ENCODE measurements at regions not wholly inside any gene's neighbourhood (a gene's known extent, or its start where the extent isn't known, plus 50 kb on each side); places are given as distances from the start of the nearest gene placed in this dataset.
A peak's percentile ranks its signal among the peaks of the same experiment; 100 is the strongest.

DNA sequence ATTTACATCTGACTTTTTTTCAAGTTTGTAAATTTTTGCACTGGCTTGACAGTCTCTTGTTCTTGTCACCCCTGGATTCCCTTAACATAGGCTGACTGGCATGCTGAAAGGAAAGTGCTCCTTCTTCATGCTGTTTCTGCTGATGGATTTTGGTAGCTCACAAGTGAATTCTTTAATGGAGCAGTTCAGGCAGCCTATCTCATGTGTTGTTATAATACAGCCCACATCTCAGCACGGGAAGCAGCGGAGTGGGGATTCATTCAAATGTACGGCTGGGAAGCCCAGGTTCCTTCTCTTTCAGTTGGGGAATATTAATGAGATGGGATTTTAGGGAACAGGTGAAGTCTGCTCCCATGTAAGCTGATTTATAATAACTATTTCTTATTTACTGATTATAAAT lies 142.8 kb downstream of the CD8B2 start:
- no peak for DNase-seq (ENCODE audit: low spot score)

DNA sequence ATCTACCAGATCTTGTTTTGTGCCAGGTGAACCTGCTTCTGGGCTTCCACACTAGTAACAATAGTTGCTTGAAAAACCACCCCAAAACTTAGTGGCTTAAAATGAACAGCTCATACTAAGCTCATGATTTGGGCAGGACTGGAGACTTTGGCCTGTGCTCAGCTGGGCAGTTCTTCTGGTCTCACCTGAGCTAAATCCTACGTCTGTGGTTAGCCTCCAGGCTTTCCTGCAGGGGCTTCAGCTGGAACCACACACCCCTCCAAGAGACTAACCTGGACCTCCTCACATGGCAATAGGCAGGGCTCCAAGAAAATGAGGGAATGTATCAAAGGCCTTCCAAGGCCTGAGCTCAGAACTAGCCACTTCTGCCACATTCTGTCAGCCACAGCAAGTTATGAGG lies 144.1 kb downstream of the CD8B2 start:
- no peak for DNase-seq (ENCODE audit: low spot score)

DNA sequence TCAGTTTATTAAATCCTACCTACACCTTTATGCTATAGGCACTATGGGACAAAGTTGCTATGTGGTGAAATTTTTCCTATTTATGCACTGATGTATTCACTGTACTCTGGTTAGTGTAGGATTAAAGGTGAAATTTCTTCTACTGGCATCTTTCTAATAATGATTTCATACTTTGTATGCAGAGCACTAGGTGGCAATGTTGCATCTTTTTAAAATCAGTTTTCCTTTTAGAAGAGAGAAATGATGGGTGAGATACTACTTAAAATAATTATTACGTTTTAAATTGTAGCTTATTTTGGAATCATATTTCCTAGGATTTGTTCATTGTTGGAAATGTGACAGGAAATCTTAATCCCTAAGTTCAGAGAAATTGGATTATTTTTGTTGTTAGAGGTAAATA lies 150.9 kb downstream of the CD8B2 start:
- DNase-seq (ENCODE audit: low spot score), result peak; percentile 11

DNA sequence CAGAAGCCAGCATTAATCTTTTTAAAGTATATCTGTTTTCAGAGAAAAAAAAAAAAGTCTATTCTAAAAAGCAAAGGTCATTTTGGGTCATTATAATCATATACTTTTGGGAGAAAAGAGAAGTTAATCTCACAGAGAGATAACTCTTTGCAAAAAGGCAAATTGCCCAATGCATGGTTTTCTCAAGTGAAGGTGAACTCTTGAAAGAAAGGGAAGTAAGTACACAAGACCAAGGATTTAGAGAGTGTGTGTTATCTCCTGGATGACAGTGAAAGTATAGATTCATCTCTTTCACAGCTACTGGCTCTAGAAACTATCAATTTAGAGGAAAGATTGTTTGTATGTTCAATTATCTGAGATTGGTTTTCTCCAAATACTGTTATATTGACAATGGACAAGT lies 151.4 kb downstream of the CD8B2 start:
- DNase-seq (ENCODE audit: low spot score), result no peak

DNA sequence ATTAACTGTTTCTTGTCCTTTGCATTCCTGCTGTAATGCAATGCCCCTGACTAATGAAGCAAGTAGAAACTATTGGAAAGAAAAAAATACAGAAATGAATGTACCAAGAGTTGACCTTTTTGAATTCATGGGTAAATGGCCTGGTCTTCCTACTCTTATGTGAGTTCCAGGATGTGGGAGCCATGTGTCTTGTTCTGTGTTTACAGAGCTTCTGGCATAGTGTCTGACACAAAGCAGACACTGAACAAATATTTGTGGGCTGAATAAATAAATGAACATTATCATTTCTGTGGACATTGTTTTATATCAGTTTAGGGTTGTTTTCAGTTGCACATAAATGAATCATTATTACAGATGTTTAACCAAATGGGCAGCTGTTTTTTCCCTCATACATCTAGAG lies 155.5 kb downstream of the CD8B2 start:
- no peak for DNase-seq (ENCODE audit: low spot score)

DNA sequence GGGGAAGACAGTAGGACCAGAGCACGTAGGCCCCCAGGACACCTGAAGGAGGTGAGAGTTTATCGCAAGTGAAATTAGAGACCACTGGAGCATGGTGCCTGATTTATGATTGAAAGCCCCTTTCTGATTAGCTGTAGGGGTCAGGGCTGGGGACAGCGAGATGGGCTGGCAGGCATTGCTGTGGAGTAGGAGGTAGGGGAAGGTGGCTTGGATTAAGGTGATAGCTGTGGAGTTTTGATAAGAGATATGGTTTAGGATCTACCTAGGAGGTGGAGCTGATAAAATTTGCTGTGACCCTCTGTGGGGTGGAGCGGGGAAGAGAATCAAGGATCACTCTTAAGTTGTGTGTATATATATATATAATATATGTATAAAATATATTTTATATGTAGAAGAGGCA lies 157.5 kb downstream of the CD8B2 start:
- DNase-seq (ENCODE audit: low spot score), result no peak

DNA sequence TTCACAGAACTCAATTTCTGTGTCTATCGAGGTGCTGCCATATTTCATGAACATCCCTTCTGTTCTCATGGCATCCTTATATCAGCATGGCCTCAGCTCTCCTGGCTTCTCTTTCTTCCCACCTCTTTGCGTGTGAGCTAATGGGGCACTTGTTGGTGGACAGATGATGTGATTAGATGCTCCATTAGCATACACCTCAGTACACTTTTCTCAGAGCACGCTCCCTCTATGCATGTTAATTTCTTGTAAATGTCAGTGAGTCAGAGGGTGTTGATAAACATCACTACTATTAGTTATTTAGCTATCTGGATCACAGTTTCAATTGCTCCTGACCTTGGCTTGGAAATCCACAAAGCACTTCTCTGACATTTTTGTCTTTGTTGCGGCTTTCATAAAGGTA lies 159.4 kb downstream of the CD8B2 start:
- DNase-seq (ENCODE audit: low spot score), result no peak

DNA sequence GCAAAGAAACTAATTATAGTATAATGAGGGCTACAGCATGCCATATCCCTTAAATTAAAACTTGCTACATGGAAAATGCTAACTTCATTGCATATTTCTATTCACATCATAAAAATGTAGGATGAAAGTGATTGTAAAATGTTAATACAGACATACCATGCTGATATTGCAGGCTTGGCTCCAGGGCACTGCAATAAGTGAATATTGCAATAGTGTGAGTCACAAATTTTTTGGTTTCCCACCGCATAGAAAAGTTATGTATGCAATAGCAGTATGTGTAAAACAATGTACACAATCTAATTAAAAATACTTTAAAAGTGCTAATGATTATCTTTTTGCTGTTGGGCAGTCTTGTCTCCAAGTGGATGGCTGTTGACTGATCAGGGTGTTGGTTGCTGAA lies 162.1 kb downstream of the CD8B2 start:
- no peak for DNase-seq (ENCODE audit: low spot score)

DNA sequence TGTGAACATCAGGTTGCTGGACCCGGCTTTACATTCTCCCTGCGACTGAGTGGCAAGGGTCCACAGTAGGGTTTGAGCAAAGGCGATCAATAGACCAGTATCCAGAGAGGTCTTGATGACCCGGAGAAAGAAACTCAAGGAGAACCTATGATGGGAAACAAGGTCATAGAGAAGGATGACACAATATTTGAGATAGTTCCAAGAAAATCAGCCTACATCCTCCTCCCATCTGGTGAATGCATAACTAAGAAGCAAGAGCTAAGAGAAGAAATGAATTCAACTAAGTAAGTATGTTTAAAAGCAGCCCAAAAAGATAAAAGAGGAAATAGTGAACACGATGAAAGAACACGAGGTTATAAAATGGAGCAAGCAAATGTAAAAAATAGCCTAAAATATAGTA lies 166.3 kb downstream of the CD8B2 start:
- no peak for DNase-seq (ENCODE audit: low spot score)

DNA sequence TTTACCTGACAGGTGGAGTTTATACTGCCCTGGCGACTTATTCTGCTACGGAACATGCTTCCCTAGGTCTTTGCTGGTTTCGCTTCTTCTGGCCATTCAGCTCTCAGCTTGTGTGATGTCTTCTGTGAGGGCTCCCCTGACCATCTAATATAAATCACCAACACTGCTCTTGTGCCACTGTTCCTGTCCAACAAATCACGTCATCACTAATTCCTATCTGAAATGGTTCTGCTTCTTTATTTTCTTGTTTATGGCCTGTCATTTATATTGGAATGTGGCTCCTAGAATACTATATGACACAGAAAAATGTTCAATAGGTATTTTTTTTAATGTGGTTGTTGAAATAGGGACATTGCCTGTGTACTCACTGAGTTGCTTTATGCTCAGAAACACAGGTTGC lies 171.5 kb downstream of the CD8B2 start:
- no peak for DNase-seq (ENCODE audit: low spot score)

DNA sequence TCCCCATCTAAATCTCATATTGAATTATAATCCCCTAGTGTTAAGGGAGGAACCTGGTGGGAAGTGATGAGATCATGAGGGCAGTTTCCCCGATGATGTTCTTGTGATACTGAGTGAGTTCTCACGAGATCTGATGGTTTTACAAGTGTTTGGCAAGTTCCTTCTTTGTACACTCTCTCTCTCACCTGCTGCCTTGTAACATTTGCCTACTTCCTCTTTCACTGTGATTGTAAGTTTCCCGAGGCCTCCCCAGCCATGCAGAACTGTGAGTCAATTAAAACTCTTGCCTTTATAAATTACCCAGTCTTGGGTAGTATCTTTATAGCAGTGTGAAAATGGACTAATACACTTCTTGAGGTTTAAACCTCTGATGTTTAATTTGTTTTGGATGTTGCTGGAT lies 177.5 kb downstream of the CD8B2 start:
- no peak for DNase-seq (ENCODE audit: low spot score)

DNA sequence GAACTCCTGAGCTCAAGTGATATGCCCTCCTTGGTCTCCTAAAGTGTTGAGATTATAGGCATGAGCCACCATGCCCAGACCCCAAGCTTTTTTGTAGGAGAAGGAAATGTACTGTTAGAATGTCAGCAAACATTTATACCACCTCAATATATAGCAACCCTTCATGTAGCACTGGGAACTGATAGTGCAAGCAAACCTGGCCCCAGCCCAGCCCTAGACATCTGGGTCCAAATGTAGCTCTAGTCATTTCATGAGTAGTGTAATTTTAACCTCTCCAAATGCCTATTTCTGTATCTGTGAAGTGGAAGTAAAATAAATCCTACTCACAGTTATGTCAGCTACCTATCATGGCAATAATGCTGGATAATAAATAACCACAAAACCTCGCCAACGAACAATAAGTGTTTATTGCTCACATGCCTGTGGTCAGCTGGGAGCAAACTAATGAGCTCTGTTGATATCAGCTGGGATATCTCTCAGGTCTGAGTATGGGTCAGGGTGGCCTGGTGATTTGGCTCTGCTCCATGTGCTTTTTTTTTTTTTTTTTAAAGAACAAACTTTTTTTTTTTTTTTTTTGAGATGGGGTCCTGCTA lies 180.4 kb downstream of the CD8B2 start:
- DNase-seq (ENCODE audit: low spot score), result no peak

DNA sequence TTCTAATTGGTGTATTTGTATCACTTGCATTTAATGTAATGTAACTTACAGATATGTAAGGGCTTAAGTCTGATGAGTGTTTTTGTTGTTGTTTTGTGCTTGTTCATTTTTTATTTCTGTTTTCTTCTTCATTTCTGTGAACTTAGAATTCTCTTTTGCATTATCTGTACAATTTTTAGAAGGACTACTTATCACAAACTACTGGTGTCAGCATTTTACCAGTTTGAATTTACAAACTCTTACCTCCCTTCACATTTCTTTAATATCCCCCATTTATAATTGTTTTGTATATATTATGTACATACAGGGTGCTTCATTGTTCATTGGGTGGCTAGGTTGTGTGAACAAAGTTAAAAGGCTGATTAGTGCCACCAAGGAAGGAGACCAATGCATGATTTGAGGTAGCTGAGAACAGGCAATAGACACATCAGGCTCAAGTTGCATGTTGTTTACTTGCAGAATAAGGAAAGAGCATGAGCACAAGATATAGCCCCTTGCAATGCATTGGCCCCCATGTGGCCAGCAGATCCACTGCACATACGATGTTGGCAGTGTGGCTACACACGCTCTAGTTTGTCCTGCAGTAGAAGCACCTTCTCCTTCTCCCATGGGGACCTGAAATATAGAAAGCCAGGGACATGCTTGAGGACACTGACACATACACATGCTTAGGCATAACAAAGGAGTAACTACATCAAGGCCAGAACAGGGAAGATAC lies 198.2 kb downstream of the CD8B2 start:
- DNase-seq (ENCODE audit: low spot score), result no peak

DNA sequence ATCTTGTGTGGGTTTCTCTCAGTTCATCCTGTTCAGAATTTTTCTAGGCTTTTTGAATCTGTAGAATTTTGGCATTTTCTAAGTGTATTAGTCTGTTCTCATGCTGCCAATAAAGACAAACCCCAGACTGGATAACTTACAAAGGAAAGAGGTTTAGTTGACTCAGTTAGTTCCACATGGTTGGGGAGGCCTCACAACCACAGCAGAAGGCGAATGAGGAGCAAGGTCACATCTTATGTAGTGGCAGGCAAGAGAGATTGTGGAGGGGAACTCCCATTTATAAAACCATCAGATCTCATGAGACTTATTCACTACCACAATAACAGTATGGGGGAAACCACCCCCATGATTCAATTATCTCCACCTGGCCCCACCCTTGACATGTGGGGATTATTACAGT lies 199.2 kb downstream of the ST6GAL2 start:
- DNase-seq (ENCODE audit: low spot score), result no peak

DNA sequence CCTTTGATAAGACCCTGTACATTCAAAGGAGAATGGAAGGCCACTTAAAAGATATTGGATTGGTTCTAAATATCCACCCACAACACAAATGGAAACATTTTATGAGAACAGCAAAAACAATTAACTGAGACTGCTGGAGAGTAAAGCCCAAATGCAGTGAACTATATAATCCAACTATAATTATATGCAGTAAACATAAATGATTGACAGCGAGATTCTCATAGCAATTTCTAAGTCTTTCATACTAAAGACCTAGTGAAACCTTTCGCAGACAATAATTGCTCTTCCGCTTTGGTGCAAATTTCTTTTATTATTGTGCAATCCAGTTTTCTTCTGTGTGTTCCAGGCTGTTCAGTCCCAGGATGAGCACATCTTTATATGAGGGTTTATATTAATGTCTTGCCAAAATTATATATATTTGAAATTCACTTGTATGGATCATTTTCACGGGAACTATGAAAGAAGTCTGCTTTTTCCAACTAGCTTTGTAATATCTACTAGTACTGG lies 190.9 kb downstream of the ST6GAL2 start:
- DNase-seq (ENCODE audit: low spot score), result no peak

DNA sequence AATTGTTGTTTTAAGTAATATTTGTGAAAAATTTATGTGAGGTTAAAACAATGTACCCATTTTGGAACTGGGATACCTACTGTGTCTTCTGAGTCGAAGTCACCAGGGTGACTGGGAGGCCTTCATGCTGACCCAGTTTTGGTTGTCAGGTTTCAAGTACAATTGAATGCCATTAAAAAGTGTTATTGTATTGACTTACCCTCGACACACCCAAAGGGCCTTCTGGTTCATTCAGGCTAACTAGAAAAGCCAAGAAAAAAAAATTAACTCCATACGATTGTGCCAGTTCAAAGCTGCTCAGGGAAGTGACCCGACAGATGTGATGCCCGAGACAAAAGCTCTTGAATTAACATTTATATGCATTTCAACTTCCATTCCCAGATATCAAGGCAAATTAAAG lies 190.0 kb downstream of the ST6GAL2 start:
- DNase-seq (ENCODE audit: low spot score), result no peak

DNA sequence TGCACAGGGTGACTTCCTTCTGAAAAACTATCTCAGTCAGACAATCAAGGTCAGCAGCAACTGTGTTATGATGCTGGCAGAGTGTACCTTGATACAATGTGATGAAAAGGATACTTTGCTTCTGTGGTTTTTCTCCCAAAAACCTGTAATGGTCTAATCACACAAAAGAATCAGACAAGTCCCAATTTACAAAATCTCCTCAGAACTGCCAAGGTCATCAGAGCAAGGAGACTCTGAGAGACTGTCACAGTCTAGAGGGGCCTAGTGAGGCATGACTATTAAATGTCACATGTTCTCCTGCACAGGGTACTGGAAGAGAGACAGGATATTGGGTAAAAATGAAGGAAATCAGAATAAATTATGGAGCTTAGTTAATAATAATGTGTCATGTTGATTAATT lies 185.4 kb downstream of the ST6GAL2 start:
- DNase-seq (ENCODE audit: low spot score), result no peak

DNA sequence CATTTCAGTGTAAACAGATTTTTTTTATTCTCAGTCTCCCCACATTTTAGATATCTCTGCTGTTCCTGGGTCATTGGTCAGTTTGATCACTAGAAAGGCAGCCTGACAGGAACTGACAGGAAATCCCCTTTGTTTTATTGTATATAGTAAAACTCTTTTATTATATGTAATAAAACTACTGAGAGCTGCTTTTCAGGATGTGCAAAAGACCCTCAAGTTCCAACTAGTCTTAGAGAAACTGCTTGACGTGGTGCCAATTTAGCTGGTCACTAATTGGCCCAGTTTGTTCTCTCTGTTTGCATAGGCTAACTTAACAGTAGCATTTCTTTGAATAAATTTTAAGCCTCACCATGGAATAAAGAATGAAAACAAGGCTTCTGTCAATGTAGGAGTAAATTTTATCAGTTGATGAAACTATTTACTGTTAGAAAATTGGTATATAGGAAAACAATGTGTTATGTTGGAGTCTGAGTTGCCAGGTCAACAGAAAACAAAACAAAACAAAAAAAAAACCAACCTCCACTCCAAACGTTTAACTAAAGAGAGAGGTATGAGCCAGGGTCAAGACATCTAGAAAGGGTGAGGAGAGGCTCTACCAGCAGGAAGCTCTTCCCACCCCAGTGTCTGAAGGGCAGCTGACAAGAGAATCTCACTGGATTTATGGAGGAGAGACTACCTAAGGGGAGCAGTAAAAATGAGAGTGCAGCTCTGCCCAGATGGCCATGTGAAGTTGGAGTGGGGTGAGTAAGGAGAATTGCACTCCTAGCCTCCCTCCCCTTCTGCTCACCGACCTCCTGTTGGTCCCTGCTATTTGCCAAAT lies 184.6 kb downstream of the ST6GAL2 start:
- no peak for DNase-seq (ENCODE audit: low spot score)

DNA sequence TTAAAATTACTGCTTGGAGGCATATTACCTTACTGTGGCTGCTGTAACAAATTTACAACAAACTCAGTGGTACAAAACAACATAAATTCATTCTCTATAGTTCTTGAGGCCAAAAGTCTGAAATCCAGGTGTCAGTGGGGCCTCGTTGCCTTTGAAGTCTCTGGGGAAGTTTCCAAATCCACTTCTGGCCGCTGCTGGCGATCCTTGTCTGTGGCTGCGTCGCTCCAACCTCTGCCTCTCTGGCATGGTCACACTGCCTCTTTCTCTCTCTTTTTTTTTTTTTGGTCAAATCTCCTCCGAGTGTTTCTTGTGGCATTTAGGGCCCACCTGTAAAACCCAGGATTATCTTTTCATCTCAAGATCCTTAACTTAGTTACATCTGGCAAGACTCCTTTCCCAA lies 182.8 kb downstream of the ST6GAL2 start:
- DNase-seq (ENCODE audit: low spot score), result no peak

DNA sequence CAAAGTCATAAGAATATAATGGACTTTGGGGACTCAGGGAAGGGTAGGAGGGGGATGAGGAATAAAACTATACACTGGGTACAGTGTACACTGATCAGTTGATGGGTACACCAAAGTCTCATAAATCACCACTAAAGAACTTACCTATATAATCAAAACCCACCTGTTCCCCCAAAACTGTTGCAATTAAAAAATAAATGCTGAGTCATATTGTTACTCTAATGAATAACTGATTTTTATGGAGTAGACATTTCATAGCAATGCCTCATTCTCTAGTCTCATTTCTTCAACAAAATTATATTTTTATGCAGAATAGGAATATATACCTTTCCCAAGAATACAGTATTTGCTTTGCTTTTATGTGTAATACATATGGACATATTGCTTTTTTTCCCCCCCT lies 181.2 kb downstream of the ST6GAL2 start:
- no peak for DNase-seq (ENCODE audit: low spot score)

DNA sequence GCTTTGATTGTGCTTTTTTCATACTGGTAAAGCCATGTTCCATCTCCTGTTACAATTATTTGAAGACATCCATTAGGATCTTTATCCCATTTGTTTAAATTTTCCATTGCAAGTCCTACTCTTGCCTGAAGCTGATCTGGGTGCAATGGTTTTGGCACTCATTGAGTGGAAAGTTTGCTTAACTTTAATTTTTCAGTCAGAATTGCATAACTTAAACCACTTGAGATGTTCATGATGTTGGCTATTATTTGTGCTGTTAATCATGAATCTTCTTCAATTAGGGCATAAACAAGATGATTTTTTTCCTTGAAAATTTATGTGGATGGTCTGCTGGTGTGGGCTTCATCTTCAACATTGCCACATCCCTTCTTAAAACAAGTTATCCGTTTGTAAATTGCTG lies 180.1 kb downstream of the ST6GAL2 start:
- no peak for DNase-seq (ENCODE audit: low spot score)

DNA sequence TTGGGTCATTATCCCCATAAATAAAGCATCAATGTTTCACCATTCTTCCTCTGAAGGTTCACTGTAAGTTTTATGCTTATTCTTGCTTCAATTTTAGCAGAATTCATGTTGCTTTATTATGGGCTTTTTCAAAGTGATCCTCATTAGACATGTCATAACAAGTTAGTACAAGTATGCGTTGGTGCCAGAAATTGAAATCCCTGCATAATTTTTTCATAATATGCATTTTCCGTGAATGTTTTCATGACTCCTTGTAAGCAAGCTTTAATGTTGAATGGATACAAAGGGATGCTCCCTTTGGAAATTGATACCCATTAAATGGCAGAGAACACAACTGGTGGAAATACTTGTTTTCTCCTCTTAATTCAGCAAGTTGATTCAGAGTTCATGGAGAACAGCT lies 179.7 kb downstream of the ST6GAL2 start:
- no peak for DNase-seq (ENCODE audit: low spot score)

DNA sequence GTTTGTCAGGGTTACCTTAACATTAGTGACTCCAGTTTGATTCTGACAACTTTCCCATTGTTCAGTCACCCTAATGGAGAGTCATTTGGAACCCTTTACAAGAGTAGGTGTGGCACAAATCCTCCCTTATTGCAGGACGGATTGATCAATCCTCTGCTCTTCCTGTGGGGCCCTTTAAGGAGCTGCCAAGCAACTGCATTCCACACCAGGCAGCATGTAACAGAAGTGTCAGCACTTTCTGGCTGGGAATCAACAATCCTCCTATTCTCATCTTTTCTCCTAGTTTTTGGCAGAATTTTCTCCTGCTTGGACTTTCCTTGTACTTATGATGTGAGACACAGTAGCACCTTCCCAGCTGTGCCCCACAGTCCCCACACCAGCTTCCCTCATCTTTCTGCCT lies 177.8 kb downstream of the ST6GAL2 start:
- DNase-seq (ENCODE audit: low spot score), result no peak
